ENCODE measurements at regions not wholly inside any gene's neighbourhood (a gene's known extent, or its start where the extent isn't known, plus 50 kb on each side); places are given as distances from the start of the nearest gene placed in this dataset.

GRCh38 chr10:109275960-109276359, 647.4 kb downstream of the XPNPEP1 start:
- Histone ChIP-seq H2AK5ac (ENCODE audit: low read depth, low read length) (no peak overlapping the region), H2BK20ac (ENCODE audit: low read length) (no peak overlapping the region), H3K14ac (ENCODE audit: insufficient read length) (no peak overlapping the region), H3K9me3 (ENCODE audit: insufficient read depth in 2 of 2, low read depth in 1 of 2, low read length in 1 of 2) (no peaks in the 10 kb centered on the region), H3K4me2 (ENCODE audit: insufficient read depth in 1 of 2, low read depth in 2 of 2, low read length in 2 of 2) (no peak overlapping the region), H2BK5ac (ENCODE audit: low read depth, low read length) (no peak overlapping the region), H2BK15ac (ENCODE audit: low read length) (no peak overlapping the region), H4K91ac (replicated peaks; ENCODE audit: insufficient read length, low read length) (no peak overlapping the region), H3K27me3 (replicated peaks in 1 of 4; ENCODE audit: control insufficient read depth in 3 of 4, extremely low read depth in 1 of 4, insufficient read depth in 3 of 4, low read length in 3 of 4) (no peaks in the 10 kb centered on the region), H3K56ac (replicated peaks; ENCODE audit: insufficient read length, low read depth, low read length) (no peak overlapping the region), H3K4ac (replicated peaks; ENCODE audit: insufficient read length, low read depth, low read length) (no peak overlapping the region), H3K23me2 (ENCODE audit: low read depth, low read length) (no peaks in the 10 kb centered on the region), H3K4me3 (ENCODE audit: extremely low read depth in 1 of 4, insufficient read depth in 2 of 4, low read depth in 3 of 4, low read length in 4 of 4) (no peak overlapping the region), H3K79me1 (ENCODE audit: low read depth, low read length) (no peaks in the 10 kb centered on the region), H3K36me3 (ENCODE audit: control insufficient read depth in 2 of 4, insufficient read depth in 4 of 4, low read length in 3 of 4) (no peaks in the 10 kb centered on the region), H3K23ac (ENCODE audit: insufficient read length) (no peak overlapping the region), H4K5ac (ENCODE audit: insufficient read length, low read depth, low read length) (no peak overlapping the region), H3K79me2 (ENCODE audit: control insufficient read depth in 1 of 2, insufficient read depth in 2 of 2, low read length in 2 of 2) (no peaks in the 10 kb centered on the region), H2AFZ (ENCODE audit: low read length) (no peak overlapping the region), H3K27ac (ENCODE audit: low read depth, low read length) (no peak overlapping the region), H2BK12ac (ENCODE audit: low read depth, low read length) (no peak overlapping the region), H4K8ac (ENCODE audit: extremely low read depth, insufficient read depth, low read length) (no peak overlapping the region), H3K4me1 (replicated peaks in 1 of 4; ENCODE audit: control insufficient read depth in 3 of 4, insufficient read depth in 4 of 4, low read length in 3 of 4) (peaks cover 0 to 6% (median 2%) of the 10 kb centered on the region in 4 experiments; a peak in 3 of 7 replicates), H3K9ac (replicated peaks in 1 of 4; ENCODE audit: extremely low read depth in 1 of 4, low read depth in 3 of 4, low read length in 3 of 4) (no peak overlapping the region; a peak in 1 of 7 replicates), H4K20me1 (replicated peaks in 1 of 2; ENCODE audit: control insufficient read depth in 1 of 2, insufficient read depth in 2 of 2, low read length in 2 of 2) (no peaks in the 10 kb centered on the region), H3K18ac (ENCODE audit: extremely low read depth, low read length) (no peak overlapping the region), H2BK120ac (replicated peaks; ENCODE audit: low read depth, low read length) (no peak overlapping the region)
- ChIA-PET CTCF (ENCODE audit: partially characterized antibody) (no interaction called here), POLR2A (ENCODE audit: partially characterized antibody) (no interaction called here)
- FAIRE-seq (no peak), DNase-seq (ENCODE audit: low read depth in 1 of 2, low spot score in 2 of 2) (no peak)
- 94% methylated on average over 1 of the region's 1 CpG; no CpG with 5 or more reads in 1 of the 2 experiments for WGBS, 2 experiments (ENCODE audit: extremely low coverage in 1 of 2, insufficient coverage in 1 of 2, insufficient read length in 1 of 2, insufficient replicate concordance in 2 of 2, low coverage in 1 of 2, low lambda C conversion rate in 2 of 2, missing lambda C conversion rate in 1 of 2)
- TF ChIP-seq ZNF274 (IDR thresholded peaks at IDR 0.05; ENCODE audit: borderline replicate concordance, extremely low read depth, low read length) (no peak), PHF8 (conservative IDR thresholded peaks at IDR 0.05; ENCODE audit: low read depth, low read length) (no peak)
